ENCODE measurements at regions not wholly inside any gene's neighbourhood (a gene's known extent, or its start where the extent isn't known, plus 50 kb on each side); places are given as distances from the start of the nearest gene placed in this dataset.

DNA sequence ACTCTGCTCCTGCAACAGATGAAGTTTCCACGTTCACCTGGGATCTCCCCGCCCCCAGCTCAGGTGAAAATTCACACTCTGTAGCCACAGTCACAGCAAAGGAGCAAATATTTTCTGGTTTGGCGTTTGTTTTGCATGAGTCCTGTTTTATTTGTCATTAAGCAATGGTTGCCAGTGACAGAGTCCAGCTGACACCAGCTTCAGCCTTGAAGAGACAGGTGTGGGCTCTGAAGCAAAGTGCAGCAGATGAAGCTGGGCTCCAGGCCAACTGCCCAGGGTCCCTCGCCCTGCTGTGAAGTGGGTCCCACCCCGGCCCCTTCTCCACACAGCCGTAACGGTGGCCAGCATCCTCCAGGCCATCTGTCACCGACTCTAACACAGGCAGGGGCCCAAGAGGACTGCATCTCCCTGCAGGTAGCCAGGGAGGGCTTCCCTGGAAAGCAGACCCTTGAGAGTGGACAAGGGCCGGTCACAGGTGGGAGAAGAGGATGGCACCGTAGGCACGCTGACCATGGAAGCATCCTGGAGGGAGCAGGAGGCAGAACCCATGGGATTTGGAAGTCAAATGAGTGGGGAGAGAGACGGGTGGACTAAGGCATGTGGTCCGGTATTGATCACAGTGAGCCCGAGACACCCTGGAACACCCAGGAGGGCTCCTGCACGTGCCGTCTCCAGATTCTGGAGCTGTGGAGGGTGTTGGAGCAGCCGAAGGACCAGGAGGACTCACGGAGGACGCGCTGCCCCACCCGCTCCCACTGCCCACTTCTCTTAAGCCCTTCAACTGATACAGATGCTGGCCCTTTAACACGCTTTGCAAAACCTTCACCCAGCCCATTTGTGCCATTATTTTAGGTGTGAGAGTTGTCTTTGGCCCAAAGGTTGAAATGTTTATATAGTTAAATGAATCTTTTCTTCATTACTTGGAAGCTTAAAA lies 294.5 kb downstream of the BRD1 start:
- TF ChIP-seq, protein P1, sequence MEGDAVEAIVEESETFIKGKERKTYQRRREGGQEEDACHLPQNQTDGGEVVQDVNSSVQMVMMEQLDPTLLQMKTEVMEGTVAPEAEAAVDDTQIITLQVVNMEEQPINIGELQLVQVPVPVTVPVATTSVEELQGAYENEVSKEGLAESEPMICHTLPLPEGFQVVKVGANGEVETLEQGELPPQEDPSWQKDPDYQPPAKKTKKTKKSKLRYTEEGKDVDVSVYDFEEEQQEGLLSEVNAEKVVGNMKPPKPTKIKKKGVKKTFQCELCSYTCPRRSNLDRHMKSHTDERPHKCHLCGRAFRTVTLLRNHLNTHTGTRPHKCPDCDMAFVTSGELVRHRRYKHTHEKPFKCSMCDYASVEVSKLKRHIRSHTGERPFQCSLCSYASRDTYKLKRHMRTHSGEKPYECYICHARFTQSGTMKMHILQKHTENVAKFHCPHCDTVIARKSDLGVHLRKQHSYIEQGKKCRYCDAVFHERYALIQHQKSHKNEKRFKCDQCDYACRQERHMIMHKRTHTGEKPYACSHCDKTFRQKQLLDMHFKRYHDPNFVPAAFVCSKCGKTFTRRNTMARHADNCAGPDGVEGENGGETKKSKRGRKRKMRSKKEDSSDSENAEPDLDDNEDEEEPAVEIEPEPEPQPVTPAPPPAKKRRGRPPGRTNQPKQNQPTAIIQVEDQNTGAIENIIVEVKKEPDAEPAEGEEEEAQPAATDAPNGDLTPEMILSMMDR (conservative IDR thresholded peaks at IDR 0.05; ENCODE audit: low read depth, low read length) = no peak
- TF ChIP-seq RAD21 (IDR thresholded peaks at IDR 0.05; ENCODE audit: low read length) (no peak), POLR2A (IDR thresholded peaks at IDR 0.05; ENCODE audit: low read depth, low read length) (no peak), SMC3 (IDR thresholded peaks at IDR 0.05; ENCODE audit: low read depth, low read length) (no peak), MAZ (IDR thresholded peaks at IDR 0.05; ENCODE audit: borderline replicate concordance, low read depth, low read length) (no peak), MXI1 (IDR thresholded peaks at IDR 0.05; ENCODE audit: borderline replicate concordance, low read depth, low read length) (no peak), CEBPB (IDR thresholded peaks at IDR 0.05; ENCODE audit: low read depth, low read length) (no peak), NFE2L2 (IDR thresholded peaks at IDR 0.05; ENCODE audit: low read depth, low read length) (no peak), RFX5 (IDR thresholded peaks at IDR 0.05; ENCODE audit: low read depth, low read length) (no peak), CHD1 (IDR thresholded peaks at IDR 0.05; ENCODE audit: low read depth, low read length) (no peak), MAFK (IDR thresholded peaks at IDR 0.05; ENCODE audit: low read depth, low read length) (no peak), BHLHE40 (IDR thresholded peaks at IDR 0.05; ENCODE audit: low read depth, low read length) (no peak), FOS (IDR thresholded peaks at IDR 0.05; ENCODE audit: low read depth, low read length) (no peak)
- TF ChIP-seq, protein P2, sequence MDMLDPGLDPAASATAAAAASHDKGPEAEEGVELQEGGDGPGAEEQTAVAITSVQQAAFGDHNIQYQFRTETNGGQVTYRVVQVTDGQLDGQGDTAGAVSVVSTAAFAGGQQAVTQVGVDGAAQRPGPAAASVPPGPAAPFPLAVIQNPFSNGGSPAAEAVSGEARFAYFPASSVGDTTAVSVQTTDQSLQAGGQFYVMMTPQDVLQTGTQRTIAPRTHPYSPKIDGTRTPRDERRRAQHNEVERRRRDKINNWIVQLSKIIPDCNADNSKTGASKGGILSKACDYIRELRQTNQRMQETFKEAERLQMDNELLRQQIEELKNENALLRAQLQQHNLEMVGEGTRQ (IDR thresholded peaks at IDR 0.05; ENCODE audit: low read depth, low read length) = no peak

All from IMR-90 (cell line).